ENCODE measurements at regions not wholly inside any gene's neighbourhood (a gene's known extent, or its start where the extent isn't known, plus 50 kb on each side); places are given as distances from the start of the nearest gene placed in this dataset.

GRCh38 chr2:120515759-120516678 is 170.1 kb downstream of the INHBB start:
- TF ChIP-seq POLR2A (IDR thresholded peaks at IDR 0.05), result no peak
- no peak for TF ChIP-seq CTCF (IDR thresholded peaks at IDR 0.05)
